ENCODE measurements at regions not wholly inside any gene's neighbourhood (a gene's known extent, or its start where the extent isn't known, plus 50 kb on each side); places are given as distances from the start of the nearest gene placed in this dataset.

DNA sequence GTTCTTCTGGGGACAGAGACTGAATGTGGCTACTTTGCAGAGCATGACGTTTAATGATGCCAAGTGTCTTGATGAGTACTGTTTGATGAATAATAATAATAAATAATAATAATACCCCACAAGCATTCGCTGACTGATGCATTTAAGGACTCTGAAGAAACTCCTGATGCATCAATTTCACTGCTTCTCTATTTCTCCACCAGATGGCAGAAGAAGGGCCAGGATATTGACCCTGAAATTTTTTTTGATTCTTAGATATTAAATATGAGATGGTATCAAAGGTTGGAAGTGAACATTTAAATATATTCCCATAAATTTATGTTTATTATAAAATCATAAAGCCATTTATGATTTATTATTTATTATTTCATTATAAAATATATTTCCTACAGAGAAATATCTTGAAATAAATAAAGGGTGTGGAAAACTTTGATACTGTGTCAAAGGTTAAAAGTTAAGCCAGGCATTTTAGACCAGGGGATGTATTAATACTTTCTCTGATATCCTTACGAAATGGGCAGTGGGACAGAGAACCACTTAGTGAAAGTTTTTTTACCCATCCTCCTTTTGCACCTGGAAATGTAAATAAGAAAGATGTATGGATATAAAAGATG, 170.9 kb downstream of the LACC1 start:
- H3K27me3 ChIP-seq: no peaks in the 10 kb centered on the region
- no peak overlapping the region for H3K4me3 ChIP-seq
- H3K4me1 ChIP-seq: peaks cover 6% of the 10 kb centered on the region
- intact Hi-C loops (cut with DNase I): loop anchor here (2.0 kb wide), 1 partner anchor 388 kb away; no protein-coding TSS in a partner anchor
- no peaks in the 10 kb centered on the region for H3K9me3 ChIP-seq
- no peaks in the 10 kb centered on the region for H3K36me3 ChIP-seq
- no peak for DNase-seq
- TF ChIP-seq, protein P1, sequence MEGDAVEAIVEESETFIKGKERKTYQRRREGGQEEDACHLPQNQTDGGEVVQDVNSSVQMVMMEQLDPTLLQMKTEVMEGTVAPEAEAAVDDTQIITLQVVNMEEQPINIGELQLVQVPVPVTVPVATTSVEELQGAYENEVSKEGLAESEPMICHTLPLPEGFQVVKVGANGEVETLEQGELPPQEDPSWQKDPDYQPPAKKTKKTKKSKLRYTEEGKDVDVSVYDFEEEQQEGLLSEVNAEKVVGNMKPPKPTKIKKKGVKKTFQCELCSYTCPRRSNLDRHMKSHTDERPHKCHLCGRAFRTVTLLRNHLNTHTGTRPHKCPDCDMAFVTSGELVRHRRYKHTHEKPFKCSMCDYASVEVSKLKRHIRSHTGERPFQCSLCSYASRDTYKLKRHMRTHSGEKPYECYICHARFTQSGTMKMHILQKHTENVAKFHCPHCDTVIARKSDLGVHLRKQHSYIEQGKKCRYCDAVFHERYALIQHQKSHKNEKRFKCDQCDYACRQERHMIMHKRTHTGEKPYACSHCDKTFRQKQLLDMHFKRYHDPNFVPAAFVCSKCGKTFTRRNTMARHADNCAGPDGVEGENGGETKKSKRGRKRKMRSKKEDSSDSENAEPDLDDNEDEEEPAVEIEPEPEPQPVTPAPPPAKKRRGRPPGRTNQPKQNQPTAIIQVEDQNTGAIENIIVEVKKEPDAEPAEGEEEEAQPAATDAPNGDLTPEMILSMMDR (IDR thresholded peaks at IDR 0.05): peak; percentile 92
- H3K27ac ChIP-seq: peak overlapping the region; percentile 42
- no peak overlapping the region for H3K9ac ChIP-seq (ENCODE audit: low read depth in 2 of 2, low read length in 2 of 2)

- H3K36me3 ChIP-seq: no peaks in the 10 kb centered on the region
- intact Hi-C loops (cut with DNase I): loop anchor here (2.0 kb wide), 1 partner anchor 387 kb away; no protein-coding TSS in a partner anchor
- H3K4me3 ChIP-seq: no peak overlapping the region
- no peak for DNase-seq
- no peaks in the 10 kb centered on the region for H3K27me3 ChIP-seq
- TF ChIP-seq, protein P1 (IDR thresholded peaks at IDR 0.05): no peak
- peak overlapping the region; percentile 42 for H3K27ac ChIP-seq
- peak overlapping the region in 1 of 2 donors; percentile 34 for H3K9ac ChIP-seq (ENCODE audit: low read depth in 2 of 2, low read length in 2 of 2)
- no peaks in the 10 kb centered on the region for H3K9me3 ChIP-seq
- H3K4me1 ChIP-seq: peaks cover 6% of the 10 kb centered on the region
Observed at GRCh38 chr13:44051405-44051804, 171.7 kb downstream of the LACC1 start.

DNA sequence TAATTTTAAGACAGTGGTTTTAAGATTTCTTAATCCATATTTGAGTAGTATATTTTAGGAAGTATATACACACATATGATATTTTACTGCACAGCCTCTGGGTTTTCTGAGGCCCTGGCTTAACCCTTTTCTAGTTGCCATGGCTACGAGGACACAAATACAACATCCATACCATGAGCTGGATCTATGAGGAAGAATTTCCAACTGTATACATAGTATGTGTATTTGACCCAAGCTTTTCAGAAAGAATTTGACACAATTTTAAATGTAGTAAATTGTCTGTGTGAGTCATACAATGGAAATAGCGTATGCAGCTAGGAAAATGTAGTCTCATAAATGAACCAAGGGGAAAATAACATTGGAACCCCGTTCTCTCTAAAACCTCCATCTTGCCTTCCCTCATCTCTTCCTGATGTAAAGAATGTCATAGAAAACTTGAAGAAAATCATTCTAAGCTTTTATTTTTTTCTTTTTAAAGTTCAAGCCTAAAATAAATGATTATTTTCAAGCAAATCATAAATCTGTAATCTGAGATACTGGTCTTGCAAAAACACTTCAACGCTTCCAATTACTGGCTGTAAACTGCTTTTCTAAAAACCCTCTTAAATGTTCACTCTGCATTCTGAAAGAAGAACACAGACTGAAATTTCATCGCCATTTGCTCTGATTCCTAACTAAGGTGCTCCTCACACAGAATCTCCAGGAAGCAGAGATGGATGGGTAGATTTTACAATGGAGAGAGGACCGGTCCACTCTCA, 172.4 kb downstream of the LACC1 start:
- DNase-seq: no peak
- Histone ChIP-seq H3K4me1 (peaks cover 6% of the 10 kb centered on the region), H3K27ac (peak overlapping the region; percentile 42), H3K27me3 (no peaks in the 10 kb centered on the region), H3K36me3 (no peaks in the 10 kb centered on the region), H3K9me3 (no peaks in the 10 kb centered on the region), H3K9ac (ENCODE audit: low read depth in 2 of 2, low read length in 2 of 2) (peak overlapping the region in 1 of 2 donors; percentile 34), H3K4me3 (no peak overlapping the region)
- TF ChIP-seq, protein P1 (IDR thresholded peaks at IDR 0.05): no peak
- intact Hi-C loops (cut with DNase I): loop anchor here (2.0 kb wide), 1 partner anchor 387 kb away; no protein-coding TSS in a partner anchor

DNA sequence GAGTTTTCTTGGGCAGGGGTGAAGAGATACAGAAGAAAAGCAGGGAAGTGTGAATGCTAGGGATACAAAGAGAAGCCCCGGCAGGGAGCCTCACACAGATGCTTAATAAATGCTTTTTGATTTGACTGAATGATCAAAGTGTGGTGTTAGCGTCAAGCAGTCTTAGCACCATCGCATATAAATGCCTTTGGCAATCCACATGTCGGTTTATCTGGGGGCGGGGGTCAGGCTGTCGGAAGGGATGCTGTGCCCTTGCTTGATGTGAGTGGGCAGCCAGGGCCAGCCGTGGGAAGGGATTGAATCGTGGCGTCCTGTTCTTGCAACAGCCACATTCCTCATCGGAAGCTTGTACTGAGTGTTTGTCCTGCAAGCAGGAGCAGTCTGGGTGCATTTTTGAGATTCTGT, 173.1 kb downstream of the LACC1 start:
- Histone ChIP-seq H3K36me3 (no peaks in the 10 kb centered on the region), H3K9me3 (no peaks in the 10 kb centered on the region), H3K4me3 (no peak overlapping the region), H3K4me1 (peaks cover 6% of the 10 kb centered on the region), H3K9ac (ENCODE audit: low read depth in 2 of 2, low read length in 2 of 2) (no peak overlapping the region), H3K27ac (no peak overlapping the region), H3K27me3 (no peaks in the 10 kb centered on the region)
- DNase-seq: no peak
- TF ChIP-seq, protein P1 (IDR thresholded peaks at IDR 0.05): no peak
- intact Hi-C loops (cut with DNase I): no loop called here

DNA sequence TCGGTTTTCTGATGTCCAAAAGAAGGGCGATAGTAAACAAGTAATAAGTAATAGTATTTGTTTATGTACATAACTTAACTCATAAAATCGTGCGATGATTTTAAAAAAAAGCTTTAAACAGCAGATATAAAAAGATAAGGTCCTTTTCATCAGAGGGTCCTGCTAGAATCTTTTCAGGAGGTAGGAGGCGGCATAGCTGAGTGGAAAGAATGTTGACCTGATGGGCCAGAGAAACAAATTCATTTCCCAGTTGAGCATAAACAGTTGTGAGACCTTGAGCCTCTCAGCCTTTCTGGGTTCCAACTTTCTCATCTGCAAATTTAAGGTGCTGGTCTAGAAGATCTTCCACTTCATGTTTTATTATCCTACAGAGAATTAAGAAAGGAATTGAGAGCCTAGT, 173.5 kb downstream of the LACC1 start:
- no peaks in the 10 kb centered on the region for H3K9me3 ChIP-seq
- H3K9ac ChIP-seq (ENCODE audit: low read depth in 2 of 2, low read length in 2 of 2): no peak overlapping the region
- H3K27me3 ChIP-seq: no peaks in the 10 kb centered on the region
- H3K36me3 ChIP-seq: no peaks in the 10 kb centered on the region
- no peak overlapping the region for H3K4me3 ChIP-seq
- H3K27ac ChIP-seq: no peak overlapping the region
- DNase-seq: no peak
- TF ChIP-seq, protein P1 (IDR thresholded peaks at IDR 0.05): no peak
- peaks cover 6% of the 10 kb centered on the region for H3K4me1 ChIP-seq
- intact Hi-C loops (cut with DNase I): no loop called here
